Lower lobe of right lung (tissue), 2 donors: ENCODE measurements at regions not wholly inside any gene's neighbourhood (a gene's known extent, or its start where the extent isn't known, plus 50 kb on each side); places are given as distances from the start of the nearest gene placed in this dataset.

Experiments used
- ATAC-seq, 2 donors: fragments of 200-7000 bp; cut with Tn5 transposase; one replicate each; pipeline ENCODE4 v1.9.1; 2020 to 2022; ENCODE audit warnings: mild to moderate bottlenecking in 2 of 2, moderate library complexity in 2 of 2
- DNase-seq: peaks from one replicate; pipeline ENCODE4 v3.0.0-alpha.2; 2020
- H3K27ac ChIP-seq: fragments of 200-600 bp; one replicate; pipeline ENCODE4 v1.8.0; 2022
- H3K27me3 ChIP-seq: fragments of 200-600 bp; one replicate; pipeline ENCODE4 v1.8.0; 2022; ENCODE audit warnings: low read depth
- H3K36me3 ChIP-seq: fragments of 200-600 bp; one replicate; pipeline ENCODE4 v1.8.0; 2022; ENCODE audit warnings: mild to moderate bottlenecking
- H3K4me1 ChIP-seq: fragments of 200-600 bp; one replicate; pipeline ENCODE4 v1.8.0; 2022
- H3K4me3 ChIP-seq: fragments of 200-600 bp; one replicate; pipeline ENCODE4 v1.8.0; 2022; ENCODE audit warnings: mild to moderate bottlenecking
- H3K9me3 ChIP-seq: fragments of 200-600 bp; one replicate; pipeline ENCODE4 v1.8.0; 2022
- CTCF ChIP-seq: fragments of 200-600 bp; IDR thresholded peaks from one replicate; pipeline ENCODE4 v1.8.0; 2022; ENCODE audit warnings: antibody characterized with exemption, mild to moderate bottlenecking
- intact Hi-C: fragments of 100-400 bp; cut with DNase I; formaldehyde crosslinking; loops from one replicate; pipeline ENCODE4 v1.11.0; 2022
- donor health status: DM: no; HTN: yes; CAD: no; lungs with severe emphysema.

GRCh38 chr11:116694815-116695590 lies 77.8 kb downstream of the BUD13 start:
- peaks cover 13% of the 10 kb centered on the region for H3K27me3 ChIP-seq
- H3K4me1 ChIP-seq, result no peaks in the 10 kb centered on the region
- no peak for DNase-seq
- no peak for ATAC-seq
- no peak overlapping the region for H3K27ac ChIP-seq
- no peak overlapping the region for H3K4me3 ChIP-seq
- intact Hi-C loops, result no loop called here
- H3K9me3 ChIP-seq, result no peaks in the 10 kb centered on the region
- TF ChIP-seq CTCF, result no peak
- no peaks in the 10 kb centered on the region for H3K36me3 ChIP-seq

- TF ChIP-seq CTCF, result no peak
- intact Hi-C loops, result no loop called here
- Histone ChIP-seq H3K27ac (no peak overlapping the region), H3K27me3 (peaks cover 13% of the 10 kb centered on the region), H3K36me3 (no peaks in the 10 kb centered on the region), H3K4me3 (no peak overlapping the region), H3K9me3 (no peaks in the 10 kb centered on the region), H3K4me1 (no peaks in the 10 kb centered on the region)
- ATAC-seq, result no peak
- no peak for DNase-seq
Measured at GRCh38 chr11:116694349-116694725, 78.5 kb downstream of the BUD13 start.

- DNase-seq (no peak), ATAC-seq (peak; percentile 52 to 59)
- Histone ChIP-seq H3K4me1 (no peaks in the 10 kb centered on the region), H3K9me3 (no peaks in the 10 kb centered on the region), H3K27me3 (peaks cover 13% of the 10 kb centered on the region), H3K27ac (no peak overlapping the region), H3K4me3 (no peak overlapping the region), H3K36me3 (no peaks in the 10 kb centered on the region)
- intact Hi-C loops, result no loop called here
- no peak for TF ChIP-seq CTCF
Measured at GRCh38 chr11:116693593-116694348, 79.0 kb downstream of the BUD13 start.

DNA sequence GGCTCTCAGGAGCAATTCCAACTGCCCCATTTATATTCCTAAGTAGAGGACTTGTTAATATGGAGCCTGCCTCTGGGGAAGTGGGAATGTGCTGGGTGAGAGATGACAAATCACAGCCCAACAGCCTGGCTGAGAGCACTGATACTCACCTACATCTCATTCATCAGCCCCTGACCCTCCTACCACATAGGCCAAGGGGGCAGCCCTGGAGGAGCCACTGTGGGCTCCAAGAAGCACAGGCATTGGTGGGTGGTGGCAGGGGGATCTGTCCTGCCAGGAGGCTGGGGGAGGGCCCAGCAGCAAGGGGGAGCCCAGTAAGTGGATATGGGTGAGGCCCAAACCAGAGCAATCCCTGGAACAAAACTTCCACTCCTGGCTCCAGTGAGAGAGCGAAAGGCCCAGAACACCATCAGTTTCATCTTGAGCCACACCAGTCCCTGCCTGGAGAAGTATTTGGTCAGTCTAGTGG lies 79.7 kb downstream of the BUD13 start:
- Histone ChIP-seq H3K4me3 (no peak overlapping the region), H3K4me1 (no peaks in the 10 kb centered on the region), H3K36me3 (no peaks in the 10 kb centered on the region), H3K27ac (no peak overlapping the region), H3K9me3 (no peaks in the 10 kb centered on the region), H3K27me3 (peaks cover 13% of the 10 kb centered on the region)
- intact Hi-C loops, result no loop called here
- TF ChIP-seq CTCF, result no peak
- DNase-seq (no peak), ATAC-seq (peak in 1 of 2 donors; percentile 4)

DNA sequence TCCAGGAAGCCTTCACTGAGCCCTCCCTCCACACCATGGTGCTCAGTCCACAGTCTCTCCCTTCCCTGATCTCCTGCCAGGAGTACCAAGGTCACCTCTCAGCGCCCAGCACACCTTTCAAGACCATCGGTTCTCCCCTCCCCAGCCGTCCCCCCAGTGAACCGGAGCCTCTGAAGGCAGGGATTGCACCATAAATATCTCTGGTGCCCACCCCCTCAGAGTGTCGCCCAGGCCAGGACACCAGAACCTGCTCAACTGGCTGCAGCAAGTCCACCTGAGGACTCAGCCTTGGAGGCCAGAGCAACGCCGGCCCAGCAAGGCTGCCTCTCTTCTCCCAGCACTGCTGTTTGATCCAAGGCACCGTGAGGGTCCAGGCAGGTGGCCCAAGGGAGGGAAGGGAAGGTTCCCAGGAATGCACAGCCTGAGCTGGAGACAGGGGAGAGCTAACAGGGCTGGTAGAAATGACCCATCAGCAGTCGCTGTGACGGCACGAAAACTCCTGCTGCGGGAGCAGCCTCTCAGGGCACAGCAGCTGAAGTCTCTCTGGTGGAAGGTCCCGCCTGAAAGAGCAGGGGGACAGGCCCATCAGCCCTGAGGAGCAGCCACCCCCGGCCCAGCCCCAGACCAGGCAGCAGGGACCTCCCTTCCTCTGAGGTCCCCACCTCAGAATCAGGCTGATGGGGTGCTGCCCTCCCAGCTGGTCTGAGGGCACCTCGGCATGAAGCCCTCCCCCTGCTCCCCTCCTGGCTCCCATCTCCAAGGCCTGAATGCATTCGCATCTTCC lies 80.3 kb downstream of the BUD13 start:
- no peaks in the 10 kb centered on the region for H3K9me3 ChIP-seq
- no peak for TF ChIP-seq CTCF
- ATAC-seq (no peak), DNase-seq (no peak)
- peaks cover 13% of the 10 kb centered on the region for H3K27me3 ChIP-seq
- no peaks in the 10 kb centered on the region for H3K4me1 ChIP-seq
- H3K27ac ChIP-seq, result no peak overlapping the region
- no peaks in the 10 kb centered on the region for H3K36me3 ChIP-seq
- intact Hi-C loops, result no loop called here
- no peak overlapping the region for H3K4me3 ChIP-seq
